Progenitor cell of endocrine pancreas (in vitro differentiated cells): ENCODE measurements at regions not wholly inside any gene's neighbourhood (a gene's known extent, or its start where the extent isn't known, plus 50 kb on each side); places are given as distances from the start of the nearest gene placed in this dataset.

Source experiments
- DNase-seq: peaks from one replicate; pipeline ENCODE4 v3.0.0; 2021; ENCODE audit warnings: low spot score; ENCODE audit not compliant: unreplicated experiment
- H3K27ac Mint-ChIP-seq: 2 replicates; pipeline ENCODE4 v1.8.0; 2021; ENCODE audit warnings: mild to moderate bottlenecking, moderate library complexity, mixed read lengths
- H3K27me3 Mint-ChIP-seq: 2 replicates; pipeline ENCODE4 v1.8.0; 2021; ENCODE audit warnings: mixed read lengths
- H3K36me3 Mint-ChIP-seq: 2 replicates; pipeline ENCODE4 v1.8.0; 2022; ENCODE audit warnings: mixed read lengths; ENCODE audit not compliant: insufficient read depth
- H3K4me1 Mint-ChIP-seq: 2 replicates; pipeline ENCODE4 v1.8.0; 2021; ENCODE audit warnings: low read depth, mixed read lengths
- H3K4me3 Mint-ChIP-seq: 2 replicates; pipeline ENCODE4 v1.8.0; 2021; ENCODE audit warnings: low read depth, mild to moderate bottlenecking, moderate library complexity, mixed read lengths
- H3K9me3 Mint-ChIP-seq: 2 replicates; pipeline ENCODE4 v1.8.0; 2021; ENCODE audit warnings: low read depth, mixed read lengths
- TF ChIP-seq, protein P1 (sequence below): fragments of 200-600 bp; sonication (generic); IDR thresholded peaks from one replicate; pipeline ENCODE4 v1.5.0; 2021; ENCODE audit warnings: antibody characterized with exemption, mild to moderate bottlenecking; ENCODE audit not compliant: unreplicated experiment

- Mint-ChIP-seq H3K36me3 (no peaks in the 10 kb centered on the region), H3K4me3 (no peak overlapping the region), H3K4me1 (peaks cover 2% of the 10 kb centered on the region), H3K9me3 (peaks cover 9% of the 10 kb centered on the region), H3K27me3 (no peaks in the 10 kb centered on the region), H3K27ac (no peak overlapping the region)
- no peak for DNase-seq
- TF ChIP-seq, protein P1, sequence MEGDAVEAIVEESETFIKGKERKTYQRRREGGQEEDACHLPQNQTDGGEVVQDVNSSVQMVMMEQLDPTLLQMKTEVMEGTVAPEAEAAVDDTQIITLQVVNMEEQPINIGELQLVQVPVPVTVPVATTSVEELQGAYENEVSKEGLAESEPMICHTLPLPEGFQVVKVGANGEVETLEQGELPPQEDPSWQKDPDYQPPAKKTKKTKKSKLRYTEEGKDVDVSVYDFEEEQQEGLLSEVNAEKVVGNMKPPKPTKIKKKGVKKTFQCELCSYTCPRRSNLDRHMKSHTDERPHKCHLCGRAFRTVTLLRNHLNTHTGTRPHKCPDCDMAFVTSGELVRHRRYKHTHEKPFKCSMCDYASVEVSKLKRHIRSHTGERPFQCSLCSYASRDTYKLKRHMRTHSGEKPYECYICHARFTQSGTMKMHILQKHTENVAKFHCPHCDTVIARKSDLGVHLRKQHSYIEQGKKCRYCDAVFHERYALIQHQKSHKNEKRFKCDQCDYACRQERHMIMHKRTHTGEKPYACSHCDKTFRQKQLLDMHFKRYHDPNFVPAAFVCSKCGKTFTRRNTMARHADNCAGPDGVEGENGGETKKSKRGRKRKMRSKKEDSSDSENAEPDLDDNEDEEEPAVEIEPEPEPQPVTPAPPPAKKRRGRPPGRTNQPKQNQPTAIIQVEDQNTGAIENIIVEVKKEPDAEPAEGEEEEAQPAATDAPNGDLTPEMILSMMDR = no peak
These were observed 128.5 kb upstream of the KCNK1 start for GRCh38 chr1:233485385-233485784.

- H3K27ac Mint-ChIP-seq = no peak overlapping the region
These were observed 128.0 kb upstream of the KCNK1 start for GRCh38 chr1:233485809-233486398.

GRCh38 chr1:233487408-233487807 lies 126.5 kb upstream of the KCNK1 start:
- Mint-ChIP-seq H3K36me3 (no peaks in the 10 kb centered on the region), H3K27ac (no peak overlapping the region), H3K4me1 (peaks cover 7% of the 10 kb centered on the region), H3K9me3 (peaks cover 9% of the 10 kb centered on the region), H3K27me3 (no peaks in the 10 kb centered on the region), H3K4me3 (no peak overlapping the region)
- TF ChIP-seq, protein P1 = no peak
- DNase-seq = no peak

More at GRCh38 chr1:233485809-233486398, 128.0 kb upstream of the KCNK1 start:
- TF ChIP-seq, protein P1 = no peak
- no peak for DNase-seq
- peaks cover 9% of the 10 kb centered on the region for H3K9me3 Mint-ChIP-seq
- no peaks in the 10 kb centered on the region for H3K36me3 Mint-ChIP-seq
- H3K4me1 Mint-ChIP-seq = peaks cover 6% of the 10 kb centered on the region
- no peaks in the 10 kb centered on the region for H3K27me3 Mint-ChIP-seq
- H3K4me3 Mint-ChIP-seq = no peak overlapping the region

GRCh38 chr1:233489411-233489810 lies 124.5 kb upstream of the KCNK1 start:
- no peaks in the 10 kb centered on the region for H3K27me3 Mint-ChIP-seq
- peaks cover 7% of the 10 kb centered on the region for H3K4me1 Mint-ChIP-seq
- H3K4me3 Mint-ChIP-seq = no peak overlapping the region
- peaks cover 9% of the 10 kb centered on the region for H3K9me3 Mint-ChIP-seq
- H3K36me3 Mint-ChIP-seq = no peaks in the 10 kb centered on the region
- TF ChIP-seq, protein P1 = no peak
- DNase-seq = no peak
- no peak overlapping the region for H3K27ac Mint-ChIP-seq

DNA sequence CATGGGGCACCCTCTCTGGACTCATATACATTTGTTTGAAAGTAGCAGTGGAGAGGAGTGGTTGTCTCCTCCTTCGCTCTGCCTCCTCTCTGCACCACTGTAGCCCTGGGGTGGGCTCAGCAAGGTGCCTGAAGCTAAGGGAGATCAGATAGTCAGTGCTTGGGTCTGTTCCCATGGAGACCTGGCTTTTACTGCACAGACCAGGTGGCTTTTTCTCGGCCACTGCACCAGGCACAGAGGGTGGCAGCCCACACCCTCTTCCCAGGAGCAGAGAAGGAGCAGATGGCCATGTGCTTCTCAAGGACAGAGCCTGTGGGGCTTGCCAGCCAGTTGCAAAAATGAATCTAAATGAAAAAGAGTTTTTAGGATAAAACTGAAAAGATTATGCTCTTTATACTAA lies 123.4 kb upstream of the KCNK1 start:
- no peak for DNase-seq
- no peaks in the 10 kb centered on the region for H3K36me3 Mint-ChIP-seq
- H3K27ac Mint-ChIP-seq = peak overlapping the region; percentile 29
- TF ChIP-seq, protein P1 = no peak
- no peak overlapping the region for H3K4me3 Mint-ChIP-seq
- H3K27me3 Mint-ChIP-seq = no peaks in the 10 kb centered on the region
- H3K9me3 Mint-ChIP-seq = peaks cover 9% of the 10 kb centered on the region
- H3K4me1 Mint-ChIP-seq = peaks cover 7% of the 10 kb centered on the region
